ENCODE measurements at regions not wholly inside any gene's neighbourhood (a gene's known extent, or its start where the extent isn't known, plus 50 kb on each side); places are given as distances from the start of the nearest gene placed in this dataset.

- DNase-seq (ENCODE audit: low read depth in 4 of 4, low spot score in 3 of 4) = no peak
These were observed 295.8 kb upstream of the SEL1L start for GRCh38 chr14:81829447-81829846.

- no peak for DNase-seq (ENCODE audit: low read depth in 4 of 4, low spot score in 3 of 4)
These were observed 297.6 kb upstream of the SEL1L start for GRCh38 chr14:81831128-81831820.

GRCh38 chr14:81834308-81834707, 300.7 kb upstream of the SEL1L start:
- no peak for DNase-seq (ENCODE audit: low read depth in 4 of 4, low spot score in 3 of 4)

GRCh38 chr14:81837304-81837703, 303.7 kb upstream of the SEL1L start:
- DNase-seq (ENCODE audit: low read depth in 4 of 4, low spot score in 3 of 4) = no peak

GRCh38 chr14:81839056-81839455, 305.4 kb upstream of the SEL1L start:
- no peak for DNase-seq (ENCODE audit: low read depth in 4 of 4, low spot score in 3 of 4)

GRCh38 chr14:81841346-81841745, 307.7 kb upstream of the SEL1L start:
- DNase-seq (ENCODE audit: low read depth in 4 of 4, low spot score in 3 of 4) = no peak

- DNase-seq (ENCODE audit: low read depth in 4 of 4, low spot score in 3 of 4) = no peak
These were observed 316.1 kb upstream of the SEL1L start for GRCh38 chr14:81849714-81850113.

- no peak for DNase-seq (ENCODE audit: low read depth in 4 of 4, low spot score in 3 of 4)
These were observed 321.4 kb upstream of the SEL1L start for GRCh38 chr14:81855007-81855406.

GRCh38 chr14:81859046-81859445, 325.4 kb upstream of the SEL1L start:
- DNase-seq (ENCODE audit: low read depth in 4 of 4, low spot score in 3 of 4) = no peak

GRCh38 chr14:81868172-81868571, 334.5 kb upstream of the SEL1L start:
- DNase-seq (ENCODE audit: low read depth in 4 of 4, low spot score in 3 of 4) = no peak

GRCh38 chr14:81871706-81872105, 338.1 kb upstream of the SEL1L start:
- no peak for DNase-seq (ENCODE audit: low read depth in 4 of 4, low spot score in 3 of 4)

GRCh38 chr14:81884382-81884781, 350.7 kb upstream of the SEL1L start:
- DNase-seq (ENCODE audit: low read depth in 4 of 4, low spot score in 3 of 4) = no peak

GRCh38 chr14:81886588-81886987, 352.9 kb upstream of the SEL1L start:
- DNase-seq (ENCODE audit: low read depth in 4 of 4, low spot score in 3 of 4) = no peak

- no peak for DNase-seq (ENCODE audit: low read depth in 4 of 4, low spot score in 3 of 4)
These were observed 355.9 kb upstream of the SEL1L start for GRCh38 chr14:81889529-81889928.

GRCh38 chr14:81890020-81890419, 356.4 kb upstream of the SEL1L start:
- no peak for DNase-seq (ENCODE audit: low read depth in 4 of 4, low spot score in 3 of 4)

- no peak for DNase-seq (ENCODE audit: low read depth in 4 of 4, low spot score in 3 of 4)
These were observed 369.8 kb upstream of the SEL1L start for GRCh38 chr14:81903477-81903876.

GRCh38 chr14:81927070-81927469, 393.4 kb upstream of the SEL1L start:
- DNase-seq (ENCODE audit: low read depth in 4 of 4, low spot score in 3 of 4) = no peak

GRCh38 chr14:81931828-81932227, 398.2 kb upstream of the SEL1L start:
- no peak for DNase-seq (ENCODE audit: low read depth in 4 of 4, low spot score in 3 of 4)

GRCh38 chr14:81936348-81936747, 402.7 kb upstream of the SEL1L start:
- DNase-seq (ENCODE audit: low read depth in 4 of 4, low spot score in 3 of 4) = no peak

GRCh38 chr14:81936902-81937301, 403.2 kb upstream of the SEL1L start:
- DNase-seq (ENCODE audit: low read depth in 4 of 4, low spot score in 3 of 4) = no peak

GRCh38 chr14:81938341-81938740, 404.7 kb upstream of the SEL1L start:
- DNase-seq (ENCODE audit: low read depth in 4 of 4, low spot score in 3 of 4) = no peak

GRCh38 chr14:81940651-81941050, 407.0 kb upstream of the SEL1L start:
- no peak for DNase-seq (ENCODE audit: low read depth in 4 of 4, low spot score in 3 of 4)

GRCh38 chr14:81942071-81942470, 408.4 kb upstream of the SEL1L start:
- no peak for DNase-seq (ENCODE audit: low read depth in 4 of 4, low spot score in 3 of 4)
